ENCODE measurements at regions not wholly inside any gene's neighbourhood (a gene's known extent, or its start where the extent isn't known, plus 50 kb on each side); places are given as distances from the start of the nearest gene placed in this dataset.

- DNase-seq: no peak
These were observed 82.1 kb upstream of the RASGRP1 start for GRCh38 chr15:38646716-38647115.

- DNase-seq: no peak
These were observed 83.1 kb upstream of the RASGRP1 start for GRCh38 chr15:38647683-38648082.

GRCh38 chr15:38648121-38648843 lies 83.7 kb upstream of the RASGRP1 start:
- no peak for DNase-seq

GRCh38 chr15:38650384-38650783 lies 85.8 kb upstream of the RASGRP1 start:
- DNase-seq: no peak

- no peak for DNase-seq
These were observed 86.3 kb upstream of the RASGRP1 start for GRCh38 chr15:38650936-38651327.

GRCh38 chr15:38651328-38652038 lies 86.9 kb upstream of the RASGRP1 start:
- DNase-seq: no peak

- DNase-seq: no peak
These were observed 87.7 kb upstream of the RASGRP1 start for GRCh38 chr15:38652183-38652794.

- DNase-seq: no peak
These were observed 88.4 kb upstream of the RASGRP1 start for GRCh38 chr15:38652998-38653397.

GRCh38 chr15:38658431-38658830 lies 93.8 kb upstream of the RASGRP1 start:
- DNase-seq: no peak

- no peak for DNase-seq
These were observed 96.1 kb upstream of the RASGRP1 start for GRCh38 chr15:38660738-38661137.

- no peak for DNase-seq
These were observed 97.6 kb upstream of the RASGRP1 start for GRCh38 chr15:38662033-38662802.

- DNase-seq: no peak
These were observed 98.2 kb upstream of the RASGRP1 start for GRCh38 chr15:38662805-38663204.

GRCh38 chr15:38665586-38666305 lies 101.1 kb upstream of the RASGRP1 start:
- no peak for DNase-seq

- no peak for DNase-seq
These were observed 102.4 kb upstream of the RASGRP1 start for GRCh38 chr15:38666865-38667510.

GRCh38 chr15:38667890-38668850 lies 103.6 kb upstream of the RASGRP1 start:
- DNase-seq: peak in 19 of 56 donors; percentile 1 to 53 (median 13)

GRCh38 chr15:38668898-38669391 lies 104.3 kb upstream of the RASGRP1 start:
- peak in 3 of 56 donors; percentile 13 to 25 (median 13) for DNase-seq

GRCh38 chr15:38670128-38671005 lies 105.8 kb upstream of the RASGRP1 start:
- no peak for DNase-seq

- DNase-seq: no peak
These were observed 106.4 kb upstream of the RASGRP1 start for GRCh38 chr15:38671006-38671387.

Data from amygdala (tissue), 56 donors.